Suprapubic skin (tissue), 4 donors: ENCODE measurements at regions not wholly inside any gene's neighbourhood (a gene's known extent, or its start where the extent isn't known, plus 50 kb on each side); places are given as distances from the start of the nearest gene placed in this dataset.

Source experiments
- CTCF ChIP-seq, 2 donors: fragments of 200-600 bp in 1 of 2; fragments of 450-650 bp in 1 of 2; sonication (generic) in 1 of 2; IDR thresholded peaks; one replicate each; pipeline ENCODE4 v1.5.1; 2016 to 2019; ENCODE audit warnings: antibody characterized with exemption in 2 of 2, mild to moderate bottlenecking in 1 of 2, moderate library complexity in 1 of 2
- EP300 ChIP-seq: sonication (generic); formaldehyde crosslinking; IDR thresholded peaks from one replicate; pipeline ENCODE4 v1.6.1; 2017; ENCODE audit warnings: antibody characterized with exemption
- POLR2A ChIP-seq, 2 donors: fragments of 450-650 bp; IDR thresholded peaks; one replicate each; pipeline ENCODE4 v1.6.1; 2017; ENCODE audit warnings: antibody characterized with exemption in 2 of 2, mild to moderate bottlenecking in 2 of 2, moderate library complexity in 2 of 2
- POLR2AphosphoS5 ChIP-seq, 3 donors: sonication (generic); formaldehyde crosslinking; IDR thresholded peaks; one replicate each; pipeline ENCODE4 v1.6.1; 2017; ENCODE audit warnings: antibody characterized with exemption in 3 of 3

GRCh38 chrX:1741816-1742394 lies 127.0 kb downstream of the ASMT start:
- no peak for TF ChIP-seq EP300
- TF ChIP-seq CTCF (IDR thresholded peaks at IDR 0.05) = no peak
- TF ChIP-seq POLR2AphosphoS5 (IDR thresholded peaks at IDR 0.05) = no peak
- no peak for TF ChIP-seq POLR2A (IDR thresholded peaks at IDR 0.05)
